H1 (cell line): ENCODE measurements at regions not wholly inside any gene's neighbourhood (a gene's known extent, or its start where the extent isn't known, plus 50 kb on each side); places are given as distances from the start of the nearest gene placed in this dataset.

Experiments used
- EGR1 ChIP-seq: IDR thresholded peaks from 2 replicates; pipeline ENCODE4 v1.6.1; 2011; ENCODE audit warnings: low read depth, low read length, borderline replicate concordance
- EZH2 ChIP-seq: fragments of 200-600 bp; sonication (generic); IDR thresholded peaks from 2 replicates; pipeline ENCODE4 v1.7.1; 2012; ENCODE audit warnings: low read depth, mild to moderate bottlenecking, moderate library complexity, low read length, inconsistent platforms; ENCODE audit not compliant: severe bottlenecking
- POLR2A ChIP-seq, 2 experiments: IDR thresholded peaks; 1 replicate in 1 of 2; 2 replicates in 1 of 2; pipeline ENCODE4 v1.6.1; 2011; ENCODE audit warnings: low read depth in 2 of 2, low read length in 2 of 2, mild to moderate bottlenecking in 2 of 2; ENCODE audit errors: control extremely low read depth in 1 of 2
- TBP ChIP-seq: IDR thresholded peaks from 2 replicates; pipeline ENCODE4 v1.6.1; 2011; ENCODE audit warnings: low read depth, low read length, improper control_type of control experiment
- ZNF274 ChIP-seq: IDR thresholded peaks from 2 replicates; pipeline ENCODE4 v1.7.0; 2012; ENCODE audit warnings: low read length, borderline replicate concordance; ENCODE audit errors: extremely low read depth
- TF ChIP-seq, protein P1 (sequence below), 3 experiments: IDR thresholded peaks; 1 replicate in 2 of 3; 2 replicates in 1 of 3; pipeline versions ENCODE4 v1.5.1 to v1.6.1; 2011; ENCODE audit warnings: low read length in 3 of 3, mild to moderate bottlenecking in 3 of 3, inconsistent platforms in 2 of 3, low read depth in 1 of 3, moderate library complexity in 1 of 3; ENCODE audit not compliant: insufficient read depth in 1 of 3; ENCODE audit errors: control extremely low read depth in 1 of 3
- TF ChIP-seq, protein P2 (sequence below): IDR thresholded peaks from 2 replicates; pipeline ENCODE4 v1.6.1; 2012; ENCODE audit warnings: inconsistent platforms

DNA sequence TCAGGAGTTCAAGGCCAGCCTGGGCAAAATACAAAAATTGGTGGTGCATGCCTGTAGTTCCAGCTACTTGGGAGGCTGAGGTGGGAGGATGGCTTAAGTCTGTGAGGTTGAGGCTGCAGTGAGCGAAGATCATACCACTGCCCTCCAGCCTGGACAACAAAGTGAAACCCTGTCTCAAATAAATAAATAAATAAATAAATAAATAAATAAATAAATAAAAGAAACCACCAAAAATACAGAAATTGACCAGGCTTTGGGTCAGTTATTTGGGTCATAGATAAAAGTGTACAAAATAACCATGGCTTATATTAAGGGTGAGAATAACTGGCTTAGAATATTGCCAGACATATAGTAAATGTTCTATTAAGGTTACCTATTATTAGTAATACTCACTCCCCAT lies 129.2 kb downstream of the NEUROD6 start:
- TF ChIP-seq POLR2A (IDR thresholded peaks at IDR 0.05; ENCODE audit: control extremely low read depth in 1 of 2, low read depth in 2 of 2, low read length in 2 of 2), result no peak
- no peak for TF ChIP-seq ZNF274
- TF ChIP-seq, protein P1, sequence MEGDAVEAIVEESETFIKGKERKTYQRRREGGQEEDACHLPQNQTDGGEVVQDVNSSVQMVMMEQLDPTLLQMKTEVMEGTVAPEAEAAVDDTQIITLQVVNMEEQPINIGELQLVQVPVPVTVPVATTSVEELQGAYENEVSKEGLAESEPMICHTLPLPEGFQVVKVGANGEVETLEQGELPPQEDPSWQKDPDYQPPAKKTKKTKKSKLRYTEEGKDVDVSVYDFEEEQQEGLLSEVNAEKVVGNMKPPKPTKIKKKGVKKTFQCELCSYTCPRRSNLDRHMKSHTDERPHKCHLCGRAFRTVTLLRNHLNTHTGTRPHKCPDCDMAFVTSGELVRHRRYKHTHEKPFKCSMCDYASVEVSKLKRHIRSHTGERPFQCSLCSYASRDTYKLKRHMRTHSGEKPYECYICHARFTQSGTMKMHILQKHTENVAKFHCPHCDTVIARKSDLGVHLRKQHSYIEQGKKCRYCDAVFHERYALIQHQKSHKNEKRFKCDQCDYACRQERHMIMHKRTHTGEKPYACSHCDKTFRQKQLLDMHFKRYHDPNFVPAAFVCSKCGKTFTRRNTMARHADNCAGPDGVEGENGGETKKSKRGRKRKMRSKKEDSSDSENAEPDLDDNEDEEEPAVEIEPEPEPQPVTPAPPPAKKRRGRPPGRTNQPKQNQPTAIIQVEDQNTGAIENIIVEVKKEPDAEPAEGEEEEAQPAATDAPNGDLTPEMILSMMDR (IDR thresholded peaks at IDR 0.05; ENCODE audit: control extremely low read depth in 1 of 3, insufficient read depth in 1 of 3, low read depth in 1 of 3, low read length in 3 of 3), result no peak
- TF ChIP-seq, protein P2, sequence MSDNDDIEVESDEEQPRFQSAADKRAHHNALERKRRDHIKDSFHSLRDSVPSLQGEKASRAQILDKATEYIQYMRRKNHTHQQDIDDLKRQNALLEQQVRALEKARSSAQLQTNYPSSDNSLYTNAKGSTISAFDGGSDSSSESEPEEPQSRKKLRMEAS, result no peak
- no peak for TF ChIP-seq EZH2
- TF ChIP-seq EGR1, result no peak
- TF ChIP-seq TBP, result no peak
